ENCODE measurements at regions not wholly inside any gene's neighbourhood (a gene's known extent, or its start where the extent isn't known, plus 50 kb on each side); places are given as distances from the start of the nearest gene placed in this dataset.

GRCh38 chr14:42222924-42223471, 616.3 kb downstream of the LRFN5 start:
- H3K36me3 ChIP-seq (ENCODE audit: control insufficient read depth in 2 of 3, insufficient read depth in 3 of 3, low read length in 3 of 3): no peaks in the 10 kb centered on the region
- no peaks in the 10 kb centered on the region for H3K9me3 ChIP-seq (ENCODE audit: control insufficient read depth in 2 of 3, insufficient read depth in 1 of 3, low read length in 3 of 3)
- no peak for FAIRE-seq
- peak in 2 of 5 donors; percentile 18 to 40 for DNase-seq
- no peak overlapping the region for H3K27ac ChIP-seq (ENCODE audit: low read depth in 2 of 2, low read length in 2 of 2)
- no peaks in the 10 kb centered on the region for H3K27me3 ChIP-seq (ENCODE audit: control insufficient read depth, insufficient read depth, low read length)
- no peak overlapping the region for H3K9ac ChIP-seq (ENCODE audit: low read length in 3 of 3)
- H3K4me3 ChIP-seq (ENCODE audit: low read length in 3 of 3): no peak overlapping the region
- intact Hi-C loops (cut with DNase I): no loop called here
- H3K4me1 ChIP-seq (ENCODE audit: control insufficient read depth in 2 of 3, insufficient read depth in 2 of 3, low read depth in 1 of 3, low read length in 3 of 3): no peaks in the 10 kb centered on the region
- no peak for TF ChIP-seq CTCF (IDR thresholded peaks at IDR 0.05; ENCODE audit: borderline replicate concordance, extremely low read depth, insufficient read depth)

GRCh38 chr14:42214981-42215491, 608.4 kb downstream of the LRFN5 start:
- H3K4me1 ChIP-seq (ENCODE audit: control insufficient read depth in 2 of 3, insufficient read depth in 2 of 3, low read depth in 1 of 3, low read length in 3 of 3): no peaks in the 10 kb centered on the region
- no peak overlapping the region for H3K9ac ChIP-seq (ENCODE audit: low read length in 3 of 3)
- no peaks in the 10 kb centered on the region for H3K36me3 ChIP-seq (ENCODE audit: control insufficient read depth in 2 of 3, insufficient read depth in 3 of 3, low read length in 3 of 3)
- no peak overlapping the region for H3K4me3 ChIP-seq (ENCODE audit: low read length in 3 of 3)
- H3K27me3 ChIP-seq (ENCODE audit: control insufficient read depth, insufficient read depth, low read length): no peaks in the 10 kb centered on the region
- no peak overlapping the region for H3K27ac ChIP-seq (ENCODE audit: low read depth in 2 of 2, low read length in 2 of 2)
- peak in 1 of 5 donors; percentile 29 for DNase-seq
- intact Hi-C loops (cut with DNase I): no loop called here
- no peak for FAIRE-seq
- TF ChIP-seq CTCF (IDR thresholded peaks at IDR 0.05; ENCODE audit: borderline replicate concordance, extremely low read depth, insufficient read depth): no peak
- H3K9me3 ChIP-seq (ENCODE audit: control insufficient read depth in 2 of 3, insufficient read depth in 1 of 3, low read length in 3 of 3): no peaks in the 10 kb centered on the region

GRCh38 chr14:42200957-42201356, 594.3 kb downstream of the LRFN5 start:
- no peak for FAIRE-seq
- H3K9me3 ChIP-seq (ENCODE audit: control insufficient read depth in 2 of 3, insufficient read depth in 1 of 3, low read length in 3 of 3): no peaks in the 10 kb centered on the region
- H3K27ac ChIP-seq (ENCODE audit: low read depth in 2 of 2, low read length in 2 of 2): no peak overlapping the region
- no peak overlapping the region for H3K4me3 ChIP-seq (ENCODE audit: low read length in 3 of 3)
- H3K4me1 ChIP-seq (ENCODE audit: control insufficient read depth in 2 of 3, insufficient read depth in 2 of 3, low read depth in 1 of 3, low read length in 3 of 3): no peaks in the 10 kb centered on the region
- DNase-seq: no peak
- no peaks in the 10 kb centered on the region for H3K36me3 ChIP-seq (ENCODE audit: control insufficient read depth in 2 of 3, insufficient read depth in 3 of 3, low read length in 3 of 3)
- TF ChIP-seq CTCF (IDR thresholded peaks at IDR 0.05; ENCODE audit: borderline replicate concordance, extremely low read depth, insufficient read depth): no peak
- H3K9ac ChIP-seq (ENCODE audit: low read length in 3 of 3): no peak overlapping the region
- no peaks in the 10 kb centered on the region for H3K27me3 ChIP-seq (ENCODE audit: control insufficient read depth, insufficient read depth, low read length)
- intact Hi-C loops (cut with DNase I): no loop called here

GRCh38 chr14:42198010-42198409, 591.3 kb downstream of the LRFN5 start:
- no peaks in the 10 kb centered on the region for H3K36me3 ChIP-seq (ENCODE audit: control insufficient read depth in 2 of 3, insufficient read depth in 3 of 3, low read length in 3 of 3)
- H3K9ac ChIP-seq (ENCODE audit: low read length in 3 of 3): no peak overlapping the region
- TF ChIP-seq CTCF (IDR thresholded peaks at IDR 0.05; ENCODE audit: borderline replicate concordance, extremely low read depth, insufficient read depth): no peak
- H3K4me1 ChIP-seq (ENCODE audit: control insufficient read depth in 2 of 3, insufficient read depth in 2 of 3, low read depth in 1 of 3, low read length in 3 of 3): no peaks in the 10 kb centered on the region
- DNase-seq (no peak), FAIRE-seq (no peak)
- no peaks in the 10 kb centered on the region for H3K9me3 ChIP-seq (ENCODE audit: control insufficient read depth in 2 of 3, insufficient read depth in 1 of 3, low read length in 3 of 3)
- no peaks in the 10 kb centered on the region for H3K27me3 ChIP-seq (ENCODE audit: control insufficient read depth, insufficient read depth, low read length)
- intact Hi-C loops (cut with DNase I): no loop called here
- H3K4me3 ChIP-seq (ENCODE audit: low read length in 3 of 3): no peak overlapping the region
- H3K27ac ChIP-seq (ENCODE audit: low read depth in 2 of 2, low read length in 2 of 2): no peak overlapping the region

All from kidney (tissue), 13 donors.